ENCODE measurements at regions not wholly inside any gene's neighbourhood (a gene's known extent, or its start where the extent isn't known, plus 50 kb on each side); places are given as distances from the start of the nearest gene placed in this dataset.

GRCh38 chr3:106731230-106731629, 646.0 kb upstream of the CCDC54 start:
- TF ChIP-seq TAF1 (IDR thresholded peaks at IDR 0.05; ENCODE audit: low read depth, low read length) = no peak
- no peak for TF ChIP-seq POLR2A (IDR thresholded peaks at IDR 0.05; ENCODE audit: low read depth, low read length)

Measured in GM12891 (cell line).